OCI-LY3 (cell line): ENCODE measurements at regions not wholly inside any gene's neighbourhood (a gene's known extent, or its start where the extent isn't known, plus 50 kb on each side); places are given as distances from the start of the nearest gene placed in this dataset.

Source experiments
- H2AFZ ChIP-seq: fragments of 200-600, 300-600 bp; shearing (Covaris generic); 2 replicates; pipeline ENCODE4 v1.6.0; 2014; ENCODE audit warnings: antibody characterized with exemption, low read depth, low read length
- H3K27ac ChIP-seq: fragments of 200-600, 300-600 bp; sonication (generic); 2 replicates; pipeline ENCODE4 v1.5.1; 2014; ENCODE audit warnings: mild to moderate bottlenecking, low read length, moderate library complexity, mixed read lengths
- H3K27me3 ChIP-seq: fragments of 200-600, 300-600 bp; sonication (generic); 2 replicates; pipeline ENCODE4 v1.6.1; 2014; ENCODE audit warnings: low read depth, low read length, mixed read lengths
- H3K36me3 ChIP-seq: fragments of 200-600, 300-600 bp; sonication (generic); replicated peaks from 2 replicates; pipeline ENCODE3; 2014; ENCODE audit warnings: low read depth, low read length, mixed read lengths
- H3K4me1 ChIP-seq: fragments of 300-600, 200-600 bp; sonication (generic); 2 replicates; pipeline ENCODE4 v1.6.1; 2014; ENCODE audit warnings: low read length, mixed read lengths
- H3K4me2 ChIP-seq: fragments of 200-600, 300-600 bp; sonication (generic); 2 replicates; pipeline ENCODE4 v1.6.1; 2014; ENCODE audit warnings: low read length, mixed read lengths
- H3K4me3 ChIP-seq: fragments of 300-600, 200-600 bp; sonication (generic); 2 replicates; pipeline ENCODE4 v1.5.1; 2014; ENCODE audit warnings: antibody characterized with exemption, mild to moderate bottlenecking, low read length, moderate library complexity
- H3K79me2 ChIP-seq: fragments of 300-600, 200-600 bp; shearing (Covaris generic); 2 replicates; pipeline ENCODE4 v1.6.1; 2014; ENCODE audit warnings: mild to moderate bottlenecking, low read length, mixed read lengths
- H3K9ac ChIP-seq: fragments of 300-600, 200-600 bp; shearing (Covaris generic); 2 replicates; pipeline ENCODE4 v1.6.0; 2014; ENCODE audit warnings: mild to moderate bottlenecking, low read length, moderate library complexity
- H3K9me3 ChIP-seq: fragments of 200-600, 300-600 bp; shearing (Covaris generic); 2 replicates; pipeline ENCODE4 v1.6.1; 2014; ENCODE audit warnings: low read length, mixed read lengths; ENCODE audit not compliant: insufficient read depth
- H4K20me1 ChIP-seq: fragments of 200-600, 300-600 bp; sonication (generic); 2 replicates; pipeline ENCODE4 v1.6.1; 2016; ENCODE audit warnings: low read length, mixed read lengths; ENCODE audit not compliant: insufficient read depth
- EZH2phosphoT487 ChIP-seq: fragments of 200-600 bp; shearing (Covaris generic); IDR thresholded peaks from 2 replicates; pipeline ENCODE4 v1.6.1; 2018; ENCODE audit warnings: antibody characterized with exemption, mixed run types, low read depth
- TF ChIP-seq, protein P1 (sequence below): fragments of 200-600, 300-600 bp; sonication (generic); IDR thresholded peaks from 2 replicates; pipeline ENCODE4 v1.5.1; 2014; ENCODE audit warnings: antibody characterized with exemption, low read length, low read depth

DNA sequence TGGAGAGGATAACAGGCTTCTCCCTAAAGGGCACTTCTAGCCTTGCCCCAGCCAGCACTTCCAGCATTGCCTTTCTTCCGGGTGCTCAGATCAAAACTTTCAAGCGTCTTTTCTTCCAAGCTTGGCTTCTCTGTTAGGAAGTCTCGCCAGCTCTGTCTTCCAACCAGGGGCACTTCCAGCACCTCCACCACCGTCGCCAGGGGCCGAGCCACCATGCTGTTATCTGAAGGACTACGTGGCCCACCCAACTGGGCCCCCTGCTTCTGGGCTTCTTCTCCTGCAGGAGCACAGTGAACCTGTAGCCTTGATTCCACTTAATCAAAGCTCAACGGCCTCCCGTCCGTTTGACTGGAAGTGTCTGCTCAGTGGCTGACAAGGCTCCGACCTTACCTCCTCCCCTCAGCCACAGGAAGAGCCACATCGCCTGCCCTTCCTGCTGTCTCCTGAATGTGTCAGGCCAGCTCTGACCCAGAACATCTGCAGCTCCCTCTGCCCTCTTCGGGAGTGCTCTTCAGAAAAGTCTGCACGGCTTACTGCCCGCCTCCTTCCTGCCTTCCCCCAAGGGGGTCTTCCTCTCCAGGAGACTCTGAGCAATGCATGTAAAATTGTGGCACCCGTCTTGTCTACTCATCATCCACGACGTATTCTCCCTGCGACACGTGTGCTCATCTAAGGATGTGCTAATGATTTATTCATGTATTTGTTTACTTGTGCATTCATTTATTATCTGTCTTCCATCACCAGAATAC lies 527.0 kb downstream of the CDH26 start:
- Histone ChIP-seq H3K4me2 (no peak overlapping the region), H3K79me2 (no peaks in the 10 kb centered on the region), H3K36me3 (no peaks in the 10 kb centered on the region), H3K27ac (no peak overlapping the region), H4K20me1 (no peaks in the 10 kb centered on the region), H3K9ac (no peak overlapping the region), H3K4me1 (no peaks in the 10 kb centered on the region), H3K4me3 (no peak overlapping the region), H2AFZ (no peak overlapping the region), H3K27me3 (peaks cover 6% of the 10 kb centered on the region; the same call in 1 of the 2 replicates), H3K9me3 (no peaks in the 10 kb centered on the region)
- TF ChIP-seq, protein P1, sequence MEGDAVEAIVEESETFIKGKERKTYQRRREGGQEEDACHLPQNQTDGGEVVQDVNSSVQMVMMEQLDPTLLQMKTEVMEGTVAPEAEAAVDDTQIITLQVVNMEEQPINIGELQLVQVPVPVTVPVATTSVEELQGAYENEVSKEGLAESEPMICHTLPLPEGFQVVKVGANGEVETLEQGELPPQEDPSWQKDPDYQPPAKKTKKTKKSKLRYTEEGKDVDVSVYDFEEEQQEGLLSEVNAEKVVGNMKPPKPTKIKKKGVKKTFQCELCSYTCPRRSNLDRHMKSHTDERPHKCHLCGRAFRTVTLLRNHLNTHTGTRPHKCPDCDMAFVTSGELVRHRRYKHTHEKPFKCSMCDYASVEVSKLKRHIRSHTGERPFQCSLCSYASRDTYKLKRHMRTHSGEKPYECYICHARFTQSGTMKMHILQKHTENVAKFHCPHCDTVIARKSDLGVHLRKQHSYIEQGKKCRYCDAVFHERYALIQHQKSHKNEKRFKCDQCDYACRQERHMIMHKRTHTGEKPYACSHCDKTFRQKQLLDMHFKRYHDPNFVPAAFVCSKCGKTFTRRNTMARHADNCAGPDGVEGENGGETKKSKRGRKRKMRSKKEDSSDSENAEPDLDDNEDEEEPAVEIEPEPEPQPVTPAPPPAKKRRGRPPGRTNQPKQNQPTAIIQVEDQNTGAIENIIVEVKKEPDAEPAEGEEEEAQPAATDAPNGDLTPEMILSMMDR, result no peak
- no peak for TF ChIP-seq EZH2phosphoT487

DNA sequence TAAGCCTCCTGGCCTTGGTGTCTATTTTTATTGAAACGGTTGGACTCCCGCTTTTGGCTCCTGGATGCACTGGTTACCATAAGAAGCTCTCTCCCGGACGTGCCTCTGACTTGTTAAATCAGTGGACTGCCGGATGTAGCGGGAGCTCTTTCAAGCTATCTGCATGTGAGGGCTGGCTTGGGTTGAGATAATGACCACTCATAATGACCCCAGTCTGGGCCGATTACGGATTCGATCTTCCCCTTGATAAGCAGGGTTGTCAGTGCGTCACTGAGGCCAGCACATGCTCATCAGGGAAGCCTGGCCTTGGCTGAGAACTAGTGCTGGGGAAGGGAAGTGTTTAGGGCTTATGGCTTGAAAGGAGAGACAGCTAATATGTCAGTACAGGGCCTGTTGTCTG lies 528.1 kb downstream of the CDH26 start:
- no peak overlapping the region for H3K4me2 ChIP-seq
- H4K20me1 ChIP-seq, result no peaks in the 10 kb centered on the region
- H3K27ac ChIP-seq, result no peak overlapping the region
- no peaks in the 10 kb centered on the region for H3K9me3 ChIP-seq
- H3K79me2 ChIP-seq, result no peaks in the 10 kb centered on the region
- H3K9ac ChIP-seq, result no peak overlapping the region
- peaks cover 6% of the 10 kb centered on the region; the same call in 1 of the 2 replicates for H3K27me3 ChIP-seq
- H3K36me3 ChIP-seq, result no peaks in the 10 kb centered on the region
- no peak overlapping the region for H2AFZ ChIP-seq
- TF ChIP-seq, protein P1, result no peak
- TF ChIP-seq EZH2phosphoT487, result no peak
- H3K4me1 ChIP-seq, result no peaks in the 10 kb centered on the region
- no peak overlapping the region for H3K4me3 ChIP-seq

DNA sequence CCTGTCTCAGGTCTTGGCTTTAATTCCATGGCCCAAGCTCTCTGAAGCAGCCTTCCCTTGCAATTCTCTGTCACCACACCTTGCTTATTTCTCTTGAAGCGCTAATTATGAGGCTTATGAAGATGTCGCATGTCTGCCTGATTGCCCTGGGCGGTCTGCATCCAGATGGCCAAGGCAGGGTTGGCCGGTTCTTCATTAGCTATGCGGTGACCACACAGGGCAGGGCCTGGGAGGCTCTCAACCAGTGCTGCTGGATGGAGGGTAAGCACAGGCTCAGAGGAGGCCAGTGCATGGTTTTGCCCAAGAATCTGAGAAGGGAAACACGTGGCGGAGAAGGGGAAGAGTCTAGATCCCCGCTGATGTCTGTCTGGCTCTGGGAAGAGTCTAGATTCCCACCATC lies 528.7 kb downstream of the CDH26 start:
- H3K9me3 ChIP-seq, result no peaks in the 10 kb centered on the region
- H3K4me2 ChIP-seq, result no peak overlapping the region
- no peaks in the 10 kb centered on the region for H3K4me1 ChIP-seq
- H3K9ac ChIP-seq, result no peak overlapping the region
- H2AFZ ChIP-seq, result no peak overlapping the region
- H3K27ac ChIP-seq, result no peak overlapping the region
- no peak for TF ChIP-seq EZH2phosphoT487
- TF ChIP-seq, protein P1, result no peak
- H3K79me2 ChIP-seq, result no peaks in the 10 kb centered on the region
- H3K4me3 ChIP-seq, result no peak overlapping the region
- H3K36me3 ChIP-seq, result no peaks in the 10 kb centered on the region
- H4K20me1 ChIP-seq, result no peaks in the 10 kb centered on the region
- peaks cover 6% of the 10 kb centered on the region; the same call in 1 of the 2 replicates for H3K27me3 ChIP-seq

DNA sequence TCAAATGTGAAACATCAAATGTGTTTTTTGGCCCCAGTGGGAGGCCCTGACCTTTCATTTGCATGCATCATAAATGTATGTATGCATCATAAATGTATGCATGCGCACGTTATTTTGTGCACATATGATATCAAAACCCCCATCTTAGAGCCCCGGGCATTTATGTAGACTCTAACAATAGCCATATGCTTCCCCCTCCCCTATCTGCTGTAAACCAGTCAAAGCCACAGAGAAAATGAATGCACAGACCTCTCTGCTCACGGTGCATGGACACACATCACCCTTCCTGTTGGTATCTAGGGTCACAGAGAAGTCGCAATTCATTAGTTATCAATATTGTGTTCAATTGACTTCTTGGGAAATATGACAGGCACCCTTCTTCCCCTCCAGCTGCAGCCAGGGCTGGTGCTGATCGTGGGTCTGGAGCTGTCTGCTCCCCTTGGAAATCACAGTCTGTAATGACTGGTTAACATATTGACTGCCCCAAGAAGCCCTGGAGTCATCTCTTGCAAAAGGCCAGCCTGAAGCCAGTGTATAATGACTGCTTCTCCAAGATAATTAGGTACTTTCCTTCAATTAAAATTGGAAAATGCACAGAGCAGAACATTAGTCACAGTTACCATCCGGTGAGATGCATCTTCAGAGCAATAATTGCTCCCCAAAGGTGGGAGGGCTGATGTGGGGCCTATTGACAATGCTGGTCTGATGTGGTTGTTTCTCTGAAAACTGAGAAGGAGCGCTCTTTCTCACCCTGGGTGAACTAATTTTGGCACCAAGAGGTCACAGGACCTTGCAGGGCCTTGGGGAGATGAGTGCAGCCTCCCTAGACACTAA lies 532.2 kb downstream of the CDH26 start:
- H3K9ac ChIP-seq, result no peak overlapping the region

More for the DNA sequence above, 532.2 kb downstream of the CDH26 start:
- no peaks in the 10 kb centered on the region for H3K4me1 ChIP-seq
- peaks cover 13% of the 10 kb centered on the region; the same call in 1 of the 2 replicates for H3K27me3 ChIP-seq
- H3K4me2 ChIP-seq, result no peak overlapping the region
- H3K9me3 ChIP-seq, result no peaks in the 10 kb centered on the region
- H3K36me3 ChIP-seq, result no peaks in the 10 kb centered on the region
- H2AFZ ChIP-seq, result no peak overlapping the region
- no peak overlapping the region for H3K4me3 ChIP-seq
- no peak overlapping the region for H3K27ac ChIP-seq
- TF ChIP-seq EZH2phosphoT487, result no peak
- TF ChIP-seq, protein P1, result no peak
- H4K20me1 ChIP-seq, result no peaks in the 10 kb centered on the region
- no peaks in the 10 kb centered on the region for H3K79me2 ChIP-seq
